Osteoblast (primary cell): ENCODE measurements at regions not wholly inside any gene's neighbourhood (a gene's known extent, or its start where the extent isn't known, plus 50 kb on each side); places are given as distances from the start of the nearest gene placed in this dataset.

Source experiments
- DNase-seq: peaks from one replicate; pipeline ENCODE4 v3.0.0; 2011; ENCODE audit warnings: low spot score, mixed read lengths; ENCODE audit not compliant: insufficient read length; ENCODE audit errors: missing footprints
- H2AFZ ChIP-seq: 2 replicates; pipeline ENCODE4 v1.6.0; 2011; ENCODE audit warnings: mild to moderate bottlenecking, low read length
- H3K27ac ChIP-seq: 2 replicates; pipeline ENCODE4 v1.5.1; 2011; ENCODE audit warnings: mild to moderate bottlenecking, low read depth, low read length, moderate library complexity
- H3K27me3 ChIP-seq: 2 replicates; pipeline ENCODE4 v1.6.0; 2012; ENCODE audit warnings: mild to moderate bottlenecking, control low read depth, inconsistent platforms, low read length, moderate library complexity; ENCODE audit not compliant: insufficient read depth
- H3K36me3 ChIP-seq: 2 replicates; pipeline ENCODE4 v1.5.1; 2011; ENCODE audit warnings: mild to moderate bottlenecking, low read length, control low read depth, moderate library complexity; ENCODE audit not compliant: insufficient read depth
- H3K4me1 ChIP-seq: 2 replicates; pipeline ENCODE4 v1.5.1; 2011; ENCODE audit warnings: mild to moderate bottlenecking, low read length, control low read depth, moderate library complexity; ENCODE audit not compliant: insufficient read depth
- H3K4me2 ChIP-seq: 2 replicates; pipeline ENCODE4 v1.6.0; 2011; ENCODE audit warnings: mild to moderate bottlenecking, low read length; ENCODE audit not compliant: insufficient read depth
- H3K4me3 ChIP-seq: fragments of 200-600 bp; sonication (generic); 3 replicates; pipeline ENCODE4 v1.5.1; 2012; ENCODE audit warnings: mild to moderate bottlenecking, low read length, inconsistent platforms; ENCODE audit not compliant: insufficient read depth
- H3K79me2 ChIP-seq: 2 replicates; pipeline ENCODE4 v1.6.0; 2012; ENCODE audit warnings: mild to moderate bottlenecking, low read length, control low read depth, inconsistent platforms; ENCODE audit not compliant: insufficient read depth
- H3K9me3 ChIP-seq: 2 replicates; pipeline ENCODE4 v1.5.1; 2011; ENCODE audit warnings: low read depth, low read length, control low read depth
- H4K20me1 ChIP-seq: 2 replicates; pipeline ENCODE4 v1.6.0; 2012; ENCODE audit warnings: mild to moderate bottlenecking, low read length, control low read depth; ENCODE audit not compliant: insufficient read depth
- TF ChIP-seq, protein P1 (sequence below): IDR thresholded peaks from 2 replicates; pipeline ENCODE4 v1.5.1; 2011; ENCODE audit warnings: mild to moderate bottlenecking, low read depth, low read length, moderate library complexity; ENCODE audit errors: extremely low read depth

DNA sequence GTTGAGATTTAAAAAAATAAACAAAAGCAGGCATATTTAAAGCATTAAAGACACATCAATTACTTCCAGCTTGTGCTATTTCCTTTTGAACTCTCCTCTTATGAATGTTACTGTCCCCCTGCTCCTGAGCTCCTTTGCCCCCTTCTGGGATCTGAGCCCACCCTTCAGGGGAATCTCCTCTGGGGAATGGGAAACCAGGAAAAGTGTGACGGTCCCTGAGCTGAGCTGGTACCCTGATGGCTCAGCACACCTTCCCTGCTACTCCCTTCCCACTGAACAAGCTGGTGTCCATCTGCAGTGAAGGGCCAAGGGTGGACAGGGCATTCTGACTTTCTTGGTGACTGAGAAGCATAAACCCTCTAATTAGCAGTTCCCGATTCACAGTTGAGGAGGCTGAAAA is 356.3 kb downstream of the PTEN start:
- no peaks in the 10 kb centered on the region for H4K20me1 ChIP-seq
- H3K36me3 ChIP-seq, result no peaks in the 10 kb centered on the region
- TF ChIP-seq, protein P1, sequence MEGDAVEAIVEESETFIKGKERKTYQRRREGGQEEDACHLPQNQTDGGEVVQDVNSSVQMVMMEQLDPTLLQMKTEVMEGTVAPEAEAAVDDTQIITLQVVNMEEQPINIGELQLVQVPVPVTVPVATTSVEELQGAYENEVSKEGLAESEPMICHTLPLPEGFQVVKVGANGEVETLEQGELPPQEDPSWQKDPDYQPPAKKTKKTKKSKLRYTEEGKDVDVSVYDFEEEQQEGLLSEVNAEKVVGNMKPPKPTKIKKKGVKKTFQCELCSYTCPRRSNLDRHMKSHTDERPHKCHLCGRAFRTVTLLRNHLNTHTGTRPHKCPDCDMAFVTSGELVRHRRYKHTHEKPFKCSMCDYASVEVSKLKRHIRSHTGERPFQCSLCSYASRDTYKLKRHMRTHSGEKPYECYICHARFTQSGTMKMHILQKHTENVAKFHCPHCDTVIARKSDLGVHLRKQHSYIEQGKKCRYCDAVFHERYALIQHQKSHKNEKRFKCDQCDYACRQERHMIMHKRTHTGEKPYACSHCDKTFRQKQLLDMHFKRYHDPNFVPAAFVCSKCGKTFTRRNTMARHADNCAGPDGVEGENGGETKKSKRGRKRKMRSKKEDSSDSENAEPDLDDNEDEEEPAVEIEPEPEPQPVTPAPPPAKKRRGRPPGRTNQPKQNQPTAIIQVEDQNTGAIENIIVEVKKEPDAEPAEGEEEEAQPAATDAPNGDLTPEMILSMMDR, result no peak
- H3K9me3 ChIP-seq, result no peaks in the 10 kb centered on the region
- DNase-seq, result no peak
- H3K27ac ChIP-seq, result no peak overlapping the region
- no peaks in the 10 kb centered on the region for H3K27me3 ChIP-seq
- H3K4me1 ChIP-seq, result no peaks in the 10 kb centered on the region
- H3K79me2 ChIP-seq, result no peaks in the 10 kb centered on the region
- H3K4me3 ChIP-seq, result no peak overlapping the region
- no peak overlapping the region for H3K4me2 ChIP-seq
- no peak overlapping the region for H2AFZ ChIP-seq

DNA sequence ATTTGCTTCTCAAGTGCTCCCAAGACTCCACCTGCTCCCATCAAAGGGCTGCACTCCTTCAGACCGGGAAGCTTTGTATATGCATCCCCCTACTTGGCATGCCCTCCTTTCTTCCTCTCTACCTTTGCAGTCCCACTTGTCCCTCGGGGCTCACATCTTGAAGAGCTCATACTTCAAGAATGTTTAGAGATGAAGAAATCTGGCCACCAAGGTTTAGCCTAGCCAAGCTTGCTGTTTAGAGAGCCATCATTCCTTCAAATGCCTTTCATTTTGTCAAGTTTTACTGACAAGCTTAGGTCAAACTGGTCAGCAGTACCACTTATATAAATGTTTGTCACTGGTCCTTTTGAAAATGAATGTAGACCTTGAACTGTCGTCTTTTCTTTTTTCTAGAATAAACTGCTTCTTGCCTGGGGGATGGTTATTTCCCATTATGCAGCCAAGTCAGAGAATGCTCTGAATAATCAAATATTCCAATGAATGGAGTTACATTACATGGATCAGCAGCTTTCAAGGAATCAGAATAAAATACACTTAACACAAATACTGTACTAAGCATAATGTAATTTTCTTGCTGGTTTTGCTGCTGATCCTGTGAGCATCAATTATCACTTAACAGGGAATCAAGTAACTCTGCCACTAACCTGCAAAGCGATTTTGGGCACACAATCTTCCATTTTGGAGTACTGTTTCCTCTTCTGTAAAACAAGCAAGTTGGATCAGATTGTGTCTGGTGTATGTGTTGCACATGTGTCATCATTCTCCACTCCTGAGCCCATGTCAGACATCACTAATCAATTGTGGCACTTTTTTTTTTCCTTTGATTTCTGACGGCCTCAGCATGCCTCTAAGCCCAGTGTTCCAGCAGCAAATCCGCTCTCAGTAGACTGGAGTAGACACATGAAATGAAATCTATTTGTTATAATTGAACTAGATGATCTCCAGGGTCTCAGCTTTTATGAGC is 357.9 kb downstream of the PTEN start:
- no peak overlapping the region for H3K4me3 ChIP-seq
- TF ChIP-seq, protein P1, result no peak
- no peaks in the 10 kb centered on the region for H3K36me3 ChIP-seq
- no peaks in the 10 kb centered on the region for H3K4me1 ChIP-seq
- no peak overlapping the region for H2AFZ ChIP-seq
- H4K20me1 ChIP-seq, result no peaks in the 10 kb centered on the region
- no peak overlapping the region for H3K4me2 ChIP-seq
- no peaks in the 10 kb centered on the region for H3K9me3 ChIP-seq
- H3K27ac ChIP-seq, result no peak overlapping the region
- no peaks in the 10 kb centered on the region for H3K27me3 ChIP-seq
- peak; percentile 68 for DNase-seq
- H3K79me2 ChIP-seq, result no peaks in the 10 kb centered on the region

DNA sequence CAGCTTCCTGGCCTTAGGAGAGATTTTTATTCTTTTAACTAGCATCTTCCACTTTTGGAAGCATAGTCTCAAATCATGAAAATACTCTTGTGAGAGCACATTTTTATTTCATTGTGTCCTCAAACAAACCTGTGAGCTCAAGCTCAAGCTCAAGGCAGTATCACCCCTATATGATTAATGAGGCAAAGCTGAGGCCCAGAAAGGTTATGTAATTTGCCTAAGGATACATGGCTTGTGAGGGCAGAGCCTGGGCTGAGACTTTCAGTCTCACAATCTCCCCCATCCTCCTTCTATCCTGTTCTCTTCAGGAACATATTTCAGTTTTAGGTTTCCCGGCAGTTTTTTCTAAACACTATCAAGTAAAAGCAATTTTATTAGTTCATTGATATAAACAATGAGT is 359.5 kb downstream of the PTEN start:
- H4K20me1 ChIP-seq, result no peaks in the 10 kb centered on the region
- no peak overlapping the region for H3K4me2 ChIP-seq
- no peaks in the 10 kb centered on the region for H3K27me3 ChIP-seq
- DNase-seq, result no peak
- H2AFZ ChIP-seq, result no peak overlapping the region
- no peak overlapping the region for H3K4me3 ChIP-seq
- TF ChIP-seq, protein P1, result no peak
- H3K27ac ChIP-seq, result no peak overlapping the region
- H3K79me2 ChIP-seq, result no peaks in the 10 kb centered on the region
- peaks cover 6% of the 10 kb centered on the region for H3K4me1 ChIP-seq
- no peaks in the 10 kb centered on the region for H3K9me3 ChIP-seq
- no peaks in the 10 kb centered on the region for H3K36me3 ChIP-seq
